Thymus (tissue), 11 donors: ENCODE measurements at regions not wholly inside any gene's neighbourhood (a gene's known extent, or its start where the extent isn't known, plus 50 kb on each side); places are given as distances from the start of the nearest gene placed in this dataset.

Source experiments
- DNase-seq, 9 donors: peaks; one replicate each; pipeline ENCODE4 v3.0.0-alpha.2; 2013; ENCODE audit warnings: low spot score in 9 of 9, low read depth in 6 of 9, missing footprints in 1 of 9
- H3K27ac ChIP-seq, 2 donors: one replicate each; pipeline ENCODE4 v1.5.1; 2013; ENCODE audit warnings: control low read depth in 1 of 2, low read depth in 1 of 2, low read length in 1 of 2, mild to moderate bottlenecking in 1 of 2, moderate library complexity in 1 of 2
- H3K27me3 ChIP-seq, 2 donors: one replicate each; pipeline ENCODE4 v1.5.1; 2013; ENCODE audit warnings: low read length in 1 of 2; ENCODE audit not compliant: control insufficient read depth in 2 of 2, insufficient read depth in 1 of 2
- H3K36me3 ChIP-seq, 2 donors: one replicate each; pipeline ENCODE4 v1.5.1; 2013; ENCODE audit warnings: low read length in 1 of 2, mild to moderate bottlenecking in 1 of 2, moderate library complexity in 1 of 2; ENCODE audit not compliant: control insufficient read depth in 2 of 2, insufficient read depth in 2 of 2
- H3K4me1 ChIP-seq, 2 donors: one replicate each; pipeline ENCODE4 v1.5.1; 2013; ENCODE audit warnings: low read length in 2 of 2; ENCODE audit not compliant: control insufficient read depth in 2 of 2, insufficient read depth in 2 of 2
- H3K4me3 ChIP-seq, 2 donors: one replicate each; pipeline ENCODE4 v1.5.1; 2013; ENCODE audit warnings: low read length in 2 of 2, control low read depth in 1 of 2, mild to moderate bottlenecking in 1 of 2
- H3K9me3 ChIP-seq, 2 donors: one replicate each; pipeline ENCODE4 v1.5.1; 2013; ENCODE audit warnings: low read length in 1 of 2, mild to moderate bottlenecking in 1 of 2; ENCODE audit not compliant: control insufficient read depth in 2 of 2, insufficient read depth in 1 of 2
- WGBS: extraction: QIAGEN DNeasy Blood & Tissue Kit; methylation state at CpG from one replicate; pipeline ENCODE4 v1.1.7; 2013; 5-methylcytosine and 5-hydroxymethylcytosine counted together
- donor health status: healthy.

DNA sequence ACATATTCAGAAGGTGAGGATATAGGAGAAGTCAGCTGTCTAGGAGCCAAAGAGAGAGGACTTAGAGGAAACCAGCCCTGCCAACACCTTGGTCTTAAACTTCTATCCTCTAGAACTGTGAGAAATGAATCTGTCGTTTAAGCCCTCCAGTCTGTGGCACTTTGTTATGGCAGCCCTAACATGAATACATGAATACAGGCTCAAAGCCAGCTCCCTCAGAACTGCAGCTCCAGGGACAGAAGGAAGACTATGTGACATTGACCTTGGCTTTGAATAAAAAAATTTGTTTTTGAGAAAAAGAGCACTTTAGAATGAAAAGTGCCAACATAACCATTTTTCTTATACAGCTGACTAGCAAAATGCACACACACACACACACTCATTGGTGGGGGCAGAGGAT lies 110.9 kb upstream of the ATP2B2 start:
- peaks cover 2 to 15% of the 10 kb centered on the region in 2 donors for H3K9me3 ChIP-seq
- H3K27me3 ChIP-seq = peaks cover 0 to 2% of the 10 kb centered on the region in 2 donors
- 91% methylated on average over 1 of the region's 1 CpG for WGBS
- H3K36me3 ChIP-seq = no peaks in the 10 kb centered on the region
- DNase-seq = no peak
- no peaks in the 10 kb centered on the region for H3K4me1 ChIP-seq
- no peak overlapping the region for H3K27ac ChIP-seq
- H3K4me3 ChIP-seq = no peak overlapping the region

DNA sequence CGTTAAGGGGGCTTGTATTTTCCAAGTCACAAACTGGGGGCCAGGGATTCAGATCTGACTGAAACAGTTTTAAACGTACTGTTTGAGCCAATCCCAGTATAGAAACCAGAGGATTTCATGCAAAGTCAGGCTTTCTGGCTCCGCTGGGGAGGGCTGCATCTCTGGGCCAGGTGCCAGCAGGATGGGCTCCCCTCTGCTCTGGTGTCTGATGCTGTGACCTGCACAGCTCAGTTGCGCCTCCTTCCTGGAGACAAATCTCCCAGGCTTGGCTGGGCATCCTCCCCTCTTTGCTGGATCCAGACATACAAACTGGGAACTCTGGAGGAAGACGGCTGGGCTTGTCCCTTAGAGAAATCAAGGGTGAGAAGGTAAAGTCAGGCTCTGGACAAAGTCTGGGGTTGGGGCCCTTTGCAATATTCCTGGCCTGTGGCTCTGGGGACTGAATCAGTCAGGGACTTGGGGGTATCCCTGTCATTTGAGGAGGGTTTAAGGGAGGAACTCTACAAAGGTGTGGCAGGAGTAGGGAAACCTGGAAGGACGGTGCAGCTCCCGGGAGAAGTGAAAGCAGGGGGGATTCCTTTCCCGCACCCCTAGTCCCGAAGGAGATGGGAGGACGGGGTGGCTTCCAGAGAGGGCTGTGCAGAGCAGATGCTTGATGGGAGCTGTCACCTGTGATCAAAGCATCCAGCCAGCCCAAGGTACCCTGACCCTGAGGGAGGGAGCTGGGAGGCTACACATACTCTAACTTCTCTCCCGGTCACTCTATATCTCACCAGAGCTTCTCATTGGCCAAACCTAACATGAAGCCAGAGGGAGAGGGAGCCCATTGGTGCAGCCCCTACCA lies 114.8 kb upstream of the ATP2B2 start:
- no peak overlapping the region for H3K27ac ChIP-seq
- H3K9me3 ChIP-seq = no peaks in the 10 kb centered on the region
- no peak for DNase-seq
- H3K27me3 ChIP-seq = peaks cover 0 to 2% of the 10 kb centered on the region in 2 donors
- H3K36me3 ChIP-seq = no peaks in the 10 kb centered on the region
- WGBS = 72% methylated on average over 11 of the region's 11 CpGs
- no peaks in the 10 kb centered on the region for H3K4me1 ChIP-seq
- H3K4me3 ChIP-seq = no peak overlapping the region

DNA sequence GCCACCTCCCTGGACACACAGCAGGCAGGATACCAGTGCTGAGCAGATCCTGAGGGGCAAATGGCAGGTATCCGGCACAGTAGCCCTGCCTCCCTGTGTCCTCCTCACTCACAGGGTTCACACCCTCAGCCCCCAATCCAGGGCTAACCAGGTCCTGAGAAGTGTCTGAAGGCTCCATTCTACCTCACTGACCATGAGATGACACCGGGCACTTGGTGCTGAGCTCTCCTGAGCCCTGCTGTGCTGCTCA lies 115.4 kb upstream of the ATP2B2 start:
- Histone ChIP-seq H3K27me3 (peaks cover 0 to 2% of the 10 kb centered on the region in 2 donors), H3K4me1 (no peaks in the 10 kb centered on the region), H3K9me3 (no peaks in the 10 kb centered on the region), H3K27ac (no peak overlapping the region), H3K36me3 (no peaks in the 10 kb centered on the region), H3K4me3 (no peak overlapping the region)
- DNase-seq = no peak
- WGBS = 79% methylated on average over 2 of the region's 2 CpGs

DNA sequence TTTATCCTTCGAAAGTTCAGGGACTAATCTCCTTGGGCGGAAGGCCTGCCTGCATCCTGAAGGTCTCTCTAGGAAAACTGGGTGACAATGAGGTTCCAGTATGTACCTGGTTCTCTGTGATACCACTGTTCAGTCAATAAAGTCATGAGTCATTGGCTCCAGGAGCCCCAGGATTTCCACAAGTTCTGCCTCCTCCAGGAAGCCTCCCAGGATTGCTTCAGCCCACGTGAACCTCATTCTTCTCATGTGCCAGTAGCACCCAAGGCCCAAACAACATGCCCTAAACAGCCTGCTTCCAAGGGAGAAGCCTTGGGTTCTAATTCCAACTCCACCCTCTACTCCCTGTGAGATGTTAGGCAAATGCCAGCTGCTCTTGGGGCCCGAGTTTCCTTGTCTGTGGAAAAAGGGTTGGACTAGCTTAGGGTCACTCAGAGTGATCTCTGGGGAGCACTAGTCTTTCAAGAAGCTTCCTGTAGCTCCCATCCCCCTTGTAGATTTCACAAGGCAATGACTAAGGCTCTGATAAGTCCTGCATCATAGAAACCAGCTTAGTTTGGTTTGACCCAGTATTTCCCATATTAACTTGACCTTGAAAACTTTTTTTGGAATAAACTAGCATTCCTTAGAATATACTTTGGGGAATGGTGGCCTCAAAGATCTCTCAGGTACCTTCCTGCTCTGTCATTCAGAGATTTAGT lies 118.3 kb upstream of the ATP2B2 start:
- no peaks in the 10 kb centered on the region for H3K9me3 ChIP-seq
- DNase-seq = no peak
- H3K27ac ChIP-seq = no peak overlapping the region
- H3K36me3 ChIP-seq = no peaks in the 10 kb centered on the region
- H3K27me3 ChIP-seq = peaks cover 0 to 2% of the 10 kb centered on the region in 2 donors
- H3K4me1 ChIP-seq = no peaks in the 10 kb centered on the region
- no peak overlapping the region for H3K4me3 ChIP-seq
- WGBS = 89% methylated on average over 4 of the region's 4 CpGs

DNA sequence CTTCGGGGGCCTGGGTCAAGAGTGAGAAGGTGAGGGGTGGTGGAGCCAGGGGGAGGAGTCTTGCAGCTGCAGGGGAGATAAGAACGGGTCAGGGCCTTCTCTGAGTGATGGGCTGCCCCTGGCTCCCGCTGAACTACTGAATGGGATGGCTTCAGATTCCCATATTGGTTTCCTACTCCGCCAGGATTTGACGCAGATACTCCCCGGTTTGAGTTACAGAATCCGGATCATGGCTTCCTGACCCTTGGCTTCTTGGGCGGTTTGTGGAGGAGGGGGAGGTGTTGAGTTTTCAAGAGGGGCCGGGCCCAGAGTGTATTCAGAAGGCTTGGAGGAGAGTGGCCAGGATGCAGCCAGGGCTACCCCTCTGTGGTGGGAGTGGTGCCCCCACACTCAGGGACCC lies 119.9 kb upstream of the ATP2B2 start:
- DNase-seq = no peak
- no peaks in the 10 kb centered on the region for H3K27me3 ChIP-seq
- 72% methylated on average over 9 of the region's 9 CpGs for WGBS

DNA sequence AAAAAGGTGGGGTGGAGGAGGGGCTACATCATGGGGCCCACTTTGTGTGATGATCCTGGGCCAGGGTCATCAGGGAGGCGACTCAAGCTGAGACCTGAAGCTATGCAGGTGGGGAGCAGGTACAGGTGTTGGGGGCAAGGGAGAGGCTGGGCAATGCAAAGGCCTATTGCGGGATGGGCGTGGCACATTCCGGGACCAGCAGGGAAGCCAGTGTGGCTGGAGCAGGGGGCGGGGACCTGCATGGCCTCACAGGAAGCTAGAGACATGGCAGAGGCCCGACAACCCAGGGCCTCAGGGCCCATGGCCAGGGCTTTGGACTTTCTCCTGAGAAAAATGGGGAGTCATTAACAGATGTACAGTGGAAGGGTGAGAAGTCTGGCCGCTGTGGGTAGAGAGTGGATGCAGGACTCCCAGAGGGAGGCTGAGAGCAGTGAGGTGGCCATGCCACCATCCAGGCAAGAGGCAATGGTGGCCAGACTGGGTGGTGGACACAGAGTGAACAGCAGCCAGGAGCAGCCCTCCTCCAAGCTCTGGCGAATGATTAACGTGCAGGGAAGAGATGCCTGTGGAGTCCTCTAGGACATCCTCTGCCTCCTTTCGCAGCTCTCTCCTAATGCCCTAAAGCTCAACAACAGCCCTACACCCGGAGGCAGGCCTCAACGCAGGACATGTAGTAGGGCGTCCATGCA lies 122.6 kb upstream of the ATP2B2 start:
- WGBS = 71% methylated on average over 13 of the region's 13 CpGs
- Histone ChIP-seq H3K4me3 (no peak overlapping the region), H3K9me3 (no peaks in the 10 kb centered on the region), H3K27ac (no peak overlapping the region), H3K4me1 (no peaks in the 10 kb centered on the region), H3K27me3 (peaks cover 0 to 2% of the 10 kb centered on the region in 2 donors), H3K36me3 (no peaks in the 10 kb centered on the region)
- no peak for DNase-seq

More for the DNA sequence above, 119.9 kb upstream of the ATP2B2 start:
- Histone ChIP-seq H3K36me3 (no peaks in the 10 kb centered on the region), H3K9me3 (no peaks in the 10 kb centered on the region), H3K27ac (no peak overlapping the region), H3K4me1 (no peaks in the 10 kb centered on the region), H3K4me3 (no peak overlapping the region)

DNA sequence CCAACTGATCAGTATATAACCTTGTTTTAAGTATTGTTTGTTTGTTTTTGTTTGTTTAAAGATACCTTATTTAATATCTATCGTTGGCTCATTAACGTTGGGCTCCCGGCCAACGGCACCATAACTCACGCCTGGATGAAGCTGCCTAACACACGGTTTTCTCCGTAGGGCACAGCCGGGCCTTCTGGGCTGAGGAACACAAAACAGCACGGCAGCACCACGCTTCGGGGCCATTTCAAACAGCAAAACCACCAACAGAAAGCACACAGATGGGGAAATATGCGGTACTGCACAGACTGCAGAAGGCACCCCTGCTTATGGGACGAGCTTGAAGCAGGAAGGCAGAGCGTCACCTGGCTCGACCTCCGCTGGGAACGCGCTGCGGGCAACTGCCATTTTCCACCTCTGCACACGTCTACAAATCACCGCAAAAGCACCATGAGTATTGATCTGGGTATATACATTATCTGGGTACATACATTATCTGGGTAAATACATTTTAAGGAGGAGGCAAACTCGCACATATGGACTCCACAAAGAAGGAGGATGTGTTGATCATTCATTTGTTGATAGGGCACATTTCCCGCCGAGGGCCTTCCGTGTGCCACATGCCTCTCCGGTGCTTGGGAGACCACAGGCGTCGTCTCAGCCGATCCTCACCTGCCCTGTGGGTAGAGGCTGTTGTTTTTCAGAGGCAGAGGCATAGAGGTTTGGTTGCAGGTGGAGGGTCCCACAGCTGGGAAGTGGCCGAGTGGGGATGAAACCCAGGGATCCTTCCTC lies 123.7 kb upstream of the ATP2B2 start:
- no peaks in the 10 kb centered on the region for H3K4me1 ChIP-seq
- H3K27me3 ChIP-seq = peaks cover 0 to 2% of the 10 kb centered on the region in 2 donors
- no peaks in the 10 kb centered on the region for H3K9me3 ChIP-seq
- H3K27ac ChIP-seq = no peak overlapping the region
- WGBS = 93% methylated on average over 30 of the region's 30 CpGs
- H3K4me3 ChIP-seq = no peak overlapping the region
- no peak for DNase-seq
- H3K36me3 ChIP-seq = no peaks in the 10 kb centered on the region

DNA sequence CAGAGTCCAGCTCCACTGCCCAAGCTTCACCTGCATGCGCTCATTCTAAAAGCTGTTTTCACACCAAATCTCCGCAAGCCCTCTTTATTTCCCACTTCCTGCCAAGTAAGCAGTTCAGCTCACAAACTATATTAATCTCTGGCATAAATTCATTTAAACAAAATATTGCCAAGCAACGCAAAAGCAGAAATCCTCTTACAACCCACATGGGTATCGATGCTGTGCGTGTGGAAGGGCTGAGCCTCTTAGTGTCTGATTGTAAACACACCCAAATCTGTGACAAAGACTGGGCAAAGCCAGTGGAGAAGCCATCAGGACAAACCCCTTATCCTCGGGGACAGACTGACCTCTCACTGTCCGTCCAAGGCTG lies 124.3 kb upstream of the ATP2B2 start:
- Histone ChIP-seq H3K9me3 (no peaks in the 10 kb centered on the region), H3K36me3 (no peaks in the 10 kb centered on the region), H3K4me3 (no peak overlapping the region), H3K27me3 (peaks cover 0 to 2% of the 10 kb centered on the region in 2 donors), H3K4me1 (no peaks in the 10 kb centered on the region), H3K27ac (no peak overlapping the region)
- WGBS = 90% methylated on average over 7 of the region's 7 CpGs
- DNase-seq = no peak
